22Rv1 (cell line): ENCODE measurements at regions not wholly inside any gene's neighbourhood (a gene's known extent, or its start where the extent isn't known, plus 50 kb on each side); places are given as distances from the start of the nearest gene placed in this dataset.

ENCODE experiments used
- H3K27ac ChIP-seq: fragments of 450-650 bp; 2 replicates; pipeline ENCODE4 v1.5.1; 2017
- CTCF ChIP-seq: fragments of 450-650 bp; IDR thresholded peaks from 2 replicates; pipeline ENCODE4 v1.5.1; 2017; ENCODE audit warnings: mild to moderate bottlenecking
- ZFX ChIP-seq: fragments of 450-650 bp; IDR thresholded peaks from 2 replicates; pipeline ENCODE4 v1.6.1; 2017; ENCODE audit warnings: antibody characterized with exemption, borderline replicate concordance

- TF ChIP-seq ZFX, result no peak
- TF ChIP-seq CTCF, result no peak
- no peak overlapping the region for H3K27ac ChIP-seq
Observed at GRCh38 chr7:16130111-16131110, 290.9 kb downstream of the CRPPA start.

DNA sequence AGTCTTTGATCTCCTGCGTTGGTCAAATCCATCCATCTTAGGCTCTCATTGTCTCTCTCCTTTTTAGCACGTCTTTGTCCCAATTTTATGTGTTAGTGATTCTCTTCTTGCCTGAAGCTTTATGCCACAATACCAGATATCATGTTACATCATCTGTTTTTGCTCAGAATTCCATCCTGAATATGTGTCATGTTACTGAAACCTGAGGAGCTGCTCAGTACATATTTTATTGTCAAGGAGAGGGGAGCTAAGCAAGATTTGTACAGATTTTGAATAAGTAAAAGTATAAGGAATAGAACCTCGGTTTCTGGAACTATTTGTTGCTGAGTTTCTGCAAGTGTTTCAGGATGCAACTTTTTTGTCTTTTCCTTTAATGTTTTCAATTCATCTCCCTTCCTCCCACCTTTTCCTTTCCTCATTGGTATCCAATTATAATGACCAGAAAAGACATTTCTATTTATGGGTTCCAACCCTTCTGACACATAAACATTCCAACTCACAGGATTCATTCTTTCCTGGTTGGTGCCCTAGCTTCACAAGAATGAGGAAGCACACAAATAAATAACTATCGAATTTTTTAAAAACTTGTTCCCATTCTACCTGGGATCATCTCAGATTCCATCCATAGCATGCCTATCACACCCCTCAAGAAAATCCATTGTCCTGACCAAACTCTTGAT lies 291.8 kb downstream of the CRPPA start:
- TF ChIP-seq ZFX (no peak), CTCF (no peak)
- H3K27ac ChIP-seq, result no peak overlapping the region

- TF ChIP-seq CTCF (no peak), ZFX (no peak)
- H3K27ac ChIP-seq, result no peak overlapping the region
Observed at GRCh38 chr7:16123117-16123770, 298.1 kb downstream of the CRPPA start.

- no peak for TF ChIP-seq CTCF
- no peak for TF ChIP-seq ZFX
- H3K27ac ChIP-seq, result no peak overlapping the region
Observed at GRCh38 chr7:16121876-16122390, 299.4 kb downstream of the CRPPA start.

- TF ChIP-seq CTCF, result no peak
- TF ChIP-seq ZFX, result no peak
- no peak overlapping the region for H3K27ac ChIP-seq
Observed at GRCh38 chr7:16115374-16115773, 306.0 kb downstream of the CRPPA start.

DNA sequence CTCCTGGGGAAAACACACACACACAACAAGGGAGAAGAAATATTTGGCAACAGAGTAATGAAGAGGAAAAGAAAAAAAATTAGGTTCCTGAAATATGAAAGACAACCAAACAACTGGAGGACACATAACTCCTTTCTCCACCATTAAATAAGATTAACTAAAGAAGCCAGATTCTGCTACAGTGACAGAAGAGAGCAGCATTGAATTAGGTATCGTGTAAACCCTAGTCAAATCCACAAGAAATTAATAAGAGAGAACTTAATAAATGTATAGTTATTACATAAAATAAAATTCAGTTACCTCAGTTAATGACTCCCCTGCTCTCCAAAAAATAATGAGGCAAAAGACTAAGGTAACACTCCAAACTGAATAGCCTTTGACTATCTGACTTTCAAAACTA lies 306.7 kb downstream of the CRPPA start:
- TF ChIP-seq CTCF (peak; percentile 50), ZFX (no peak)
- H3K27ac ChIP-seq, result no peak overlapping the region
